Activated naive CD4-positive, alpha-beta T cell treated with anti-CD3 and anti-CD28 coated beads, Interleukin-2, amount 50 U/mL, for 72 hours (primary cell): ENCODE measurements at regions not wholly inside any gene's neighbourhood (a gene's known extent, or its start where the extent isn't known, plus 50 kb on each side); places are given as distances from the start of the nearest gene placed in this dataset.

Experiments
- ATAC-seq, 2 donors: fragments of 150-1000 bp; cut with Tn5 transposase; 2 replicates each; pipeline ENCODE4 v1.10.0; 2021; ENCODE audit warnings: mild to moderate bottlenecking in 2 of 2, moderate library complexity in 2 of 2
- DNase-seq, 2 donors: peaks; one replicate each; pipeline ENCODE4 v3.0.0; 2021 to 2022; ENCODE audit warnings: low spot score in 2 of 2
- H3K27ac Mint-ChIP-seq, 2 donors: one replicate each; pipeline ENCODE4 v1.8.0; 2022; ENCODE audit warnings: mild to moderate bottlenecking in 2 of 2, mixed read lengths in 2 of 2
- H3K36me3 Mint-ChIP-seq, 2 donors: one replicate each; pipeline ENCODE4 v1.8.0; 2022; ENCODE audit warnings: mixed read lengths in 2 of 2
- H3K9me3 Mint-ChIP-seq, 2 donors: one replicate each; pipeline ENCODE4 v1.8.0; 2022; ENCODE audit warnings: mixed read lengths in 2 of 2

DNA sequence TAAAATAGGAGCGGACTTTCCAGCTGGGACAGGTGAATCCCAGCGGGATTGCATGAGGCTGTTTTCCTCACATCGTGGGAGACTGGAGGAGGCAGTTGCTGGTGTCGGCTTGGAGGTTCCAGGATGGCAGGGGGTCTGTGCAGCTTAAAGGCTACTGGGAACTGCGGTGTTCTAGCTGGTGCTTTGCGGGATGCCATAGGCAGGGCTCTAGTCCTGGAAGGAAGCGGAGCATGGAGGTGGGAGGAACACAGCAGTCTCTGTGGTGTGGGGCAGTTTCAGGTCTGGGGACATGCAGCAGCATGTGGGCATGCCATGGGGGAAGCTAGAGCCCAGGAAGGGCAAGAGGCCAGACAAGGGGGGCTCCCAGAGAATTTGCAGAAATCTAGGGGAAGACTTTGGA, 141.5 kb downstream of the NSG2 start:
- no peaks in the 10 kb centered on the region for H3K9me3 Mint-ChIP-seq
- H3K36me3 Mint-ChIP-seq = no peaks in the 10 kb centered on the region
- DNase-seq = no peak
- no peak for ATAC-seq
- no peak overlapping the region for H3K27ac Mint-ChIP-seq

DNA sequence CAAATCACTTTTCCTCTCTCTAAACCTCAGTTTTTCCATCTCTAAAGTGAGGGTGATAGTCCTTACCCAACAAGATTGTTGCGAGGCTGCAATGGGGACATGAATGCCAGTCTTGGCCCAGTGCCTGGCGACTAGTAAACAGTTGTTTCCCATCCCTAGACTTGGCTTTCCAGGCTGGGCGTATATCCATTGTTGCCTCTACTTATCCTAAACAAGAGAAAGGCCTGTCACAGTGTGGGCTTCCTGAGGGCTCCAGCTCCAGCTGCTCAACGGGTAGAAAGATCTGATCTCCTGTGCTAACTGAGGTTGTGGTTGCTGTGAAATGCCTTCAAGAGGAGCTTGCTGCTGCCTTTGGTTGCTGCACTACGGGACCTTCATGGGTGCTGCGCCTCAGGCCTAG, 142.0 kb downstream of the NSG2 start:
- no peak for DNase-seq
- H3K27ac Mint-ChIP-seq = no peak overlapping the region
- no peaks in the 10 kb centered on the region for H3K9me3 Mint-ChIP-seq
- H3K36me3 Mint-ChIP-seq = no peaks in the 10 kb centered on the region
- ATAC-seq = no peak

DNA sequence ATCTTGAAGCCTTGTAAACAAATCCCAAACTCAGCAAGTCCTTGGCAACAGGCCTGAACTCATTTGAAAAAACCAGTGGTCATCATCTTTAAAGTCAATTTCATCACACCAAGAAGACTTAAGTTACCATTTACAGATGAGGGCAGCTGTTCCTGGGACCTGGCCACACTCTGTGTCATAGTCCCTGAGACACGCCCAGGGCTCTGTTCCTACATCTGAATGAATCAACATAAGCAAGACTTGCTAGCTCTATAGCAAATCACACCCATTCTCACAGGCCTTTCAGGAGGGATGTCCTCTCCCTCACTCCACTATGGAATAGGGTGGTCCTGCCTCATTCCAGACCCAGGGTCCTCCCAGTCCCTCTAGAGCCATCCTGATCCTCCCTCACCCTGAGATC, 142.8 kb downstream of the NSG2 start:
- no peak for ATAC-seq
- Mint-ChIP-seq H3K9me3 (no peaks in the 10 kb centered on the region), H3K36me3 (no peaks in the 10 kb centered on the region), H3K27ac (no peak overlapping the region)
- no peak for DNase-seq

- Mint-ChIP-seq H3K27ac (no peak overlapping the region), H3K36me3 (no peaks in the 10 kb centered on the region)
These were observed 144.4 kb downstream of the NSG2 start for GRCh38 chr5:174189654-174190541.

DNA sequence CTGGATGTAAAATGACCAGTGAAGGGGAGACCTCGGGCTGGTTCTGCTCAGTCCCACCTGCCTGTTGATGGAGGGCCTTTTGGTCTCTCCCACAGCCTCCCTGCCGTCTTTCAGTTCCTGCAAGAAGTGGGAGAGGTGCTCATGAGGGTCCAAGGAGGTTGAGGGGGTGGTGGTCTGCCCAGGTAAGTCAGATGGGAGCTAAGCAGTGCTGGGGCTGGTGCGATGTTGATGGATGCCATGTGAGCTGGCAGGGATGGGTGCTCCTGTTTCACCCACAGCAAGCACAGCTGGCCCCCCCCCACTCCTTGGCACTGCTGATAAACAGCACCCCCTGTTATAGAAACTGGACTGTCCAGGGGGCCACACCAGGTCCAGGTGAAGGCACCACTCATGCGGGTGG, 145.6 kb downstream of the NSG2 start:
- DNase-seq (no peak), ATAC-seq (no peak)
- no peak overlapping the region for H3K27ac Mint-ChIP-seq
- H3K36me3 Mint-ChIP-seq = no peaks in the 10 kb centered on the region
- H3K9me3 Mint-ChIP-seq = no peaks in the 10 kb centered on the region

More at GRCh38 chr5:174189654-174190541, 144.4 kb downstream of the NSG2 start:
- H3K9me3 Mint-ChIP-seq = no peaks in the 10 kb centered on the region
- DNase-seq (no peak), ATAC-seq (no peak)

- Mint-ChIP-seq H3K9me3 (no peaks in the 10 kb centered on the region), H3K27ac (no peak overlapping the region), H3K36me3 (no peaks in the 10 kb centered on the region)
- DNase-seq (no peak), ATAC-seq (no peak)
These were observed 146.5 kb downstream of the NSG2 start for GRCh38 chr5:174191850-174192655.

DNA sequence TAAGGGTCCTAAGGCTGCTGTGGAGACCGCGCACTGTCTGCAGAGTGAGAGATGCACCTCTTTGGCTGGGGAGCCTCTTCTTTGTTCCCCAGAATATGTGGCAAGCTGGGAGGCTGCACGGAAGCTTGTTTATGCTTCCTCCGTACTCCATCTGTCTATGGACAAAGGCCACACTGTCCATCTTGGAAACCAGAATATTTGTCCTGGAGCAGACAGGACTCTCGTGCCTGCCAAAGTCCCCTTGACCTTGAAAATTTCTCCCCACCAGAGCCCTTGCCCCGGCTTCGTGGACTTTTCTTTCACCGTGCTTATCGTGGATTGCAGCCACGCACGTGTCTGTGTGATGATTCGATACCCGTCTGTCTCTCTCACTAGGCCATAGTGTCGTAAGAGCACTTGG, 147.4 kb downstream of the NSG2 start:
- no peak for DNase-seq
- no peak for ATAC-seq
- Mint-ChIP-seq H3K36me3 (no peaks in the 10 kb centered on the region), H3K27ac (no peak overlapping the region), H3K9me3 (no peaks in the 10 kb centered on the region)

GRCh38 chr5:174195517-174195916, 150.0 kb downstream of the NSG2 start:
- DNase-seq (no peak), ATAC-seq (no peak)
- Mint-ChIP-seq H3K36me3 (no peaks in the 10 kb centered on the region), H3K27ac (no peak overlapping the region), H3K9me3 (no peaks in the 10 kb centered on the region)

GRCh38 chr5:174197929-174198328, 152.4 kb downstream of the NSG2 start:
- no peak for DNase-seq
- H3K36me3 Mint-ChIP-seq = no peaks in the 10 kb centered on the region
- no peak overlapping the region for H3K27ac Mint-ChIP-seq
- peaks cover 0 to 7% of the 10 kb centered on the region in 2 donors for H3K9me3 Mint-ChIP-seq
- ATAC-seq = no peak

- DNase-seq (no peak), ATAC-seq (no peak)
- H3K36me3 Mint-ChIP-seq = no peaks in the 10 kb centered on the region
These were observed 153.0 kb downstream of the NSG2 start for GRCh38 chr5:174198541-174198940.

DNA sequence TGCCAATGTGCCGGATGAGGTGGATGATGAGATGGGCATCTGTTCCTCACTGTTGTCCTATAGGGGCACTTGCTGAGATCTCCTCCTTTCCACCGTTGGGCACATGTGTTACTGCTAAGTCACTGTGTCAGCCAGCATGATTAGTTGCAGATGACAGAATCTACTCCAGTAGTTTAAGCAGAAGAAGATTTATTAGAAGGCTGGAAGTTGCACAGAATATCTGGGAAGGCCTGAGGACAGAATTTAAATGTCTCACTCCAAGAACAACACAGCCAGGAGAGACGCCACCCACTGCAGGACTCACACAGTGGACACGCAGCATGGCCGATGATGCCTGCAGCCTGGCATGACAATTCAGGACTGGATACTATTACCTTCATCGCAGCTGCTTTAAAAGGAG, 157.5 kb downstream of the NSG2 start:
- H3K36me3 Mint-ChIP-seq = no peaks in the 10 kb centered on the region
- H3K9me3 Mint-ChIP-seq = peaks cover 0 to 7% of the 10 kb centered on the region in 2 donors
- DNase-seq (no peak), ATAC-seq (no peak)
- H3K27ac Mint-ChIP-seq = no peak overlapping the region

More at GRCh38 chr5:174198541-174198940, 153.0 kb downstream of the NSG2 start:
- Mint-ChIP-seq H3K27ac (no peak overlapping the region), H3K9me3 (peaks cover 0 to 7% of the 10 kb centered on the region in 2 donors)

DNA sequence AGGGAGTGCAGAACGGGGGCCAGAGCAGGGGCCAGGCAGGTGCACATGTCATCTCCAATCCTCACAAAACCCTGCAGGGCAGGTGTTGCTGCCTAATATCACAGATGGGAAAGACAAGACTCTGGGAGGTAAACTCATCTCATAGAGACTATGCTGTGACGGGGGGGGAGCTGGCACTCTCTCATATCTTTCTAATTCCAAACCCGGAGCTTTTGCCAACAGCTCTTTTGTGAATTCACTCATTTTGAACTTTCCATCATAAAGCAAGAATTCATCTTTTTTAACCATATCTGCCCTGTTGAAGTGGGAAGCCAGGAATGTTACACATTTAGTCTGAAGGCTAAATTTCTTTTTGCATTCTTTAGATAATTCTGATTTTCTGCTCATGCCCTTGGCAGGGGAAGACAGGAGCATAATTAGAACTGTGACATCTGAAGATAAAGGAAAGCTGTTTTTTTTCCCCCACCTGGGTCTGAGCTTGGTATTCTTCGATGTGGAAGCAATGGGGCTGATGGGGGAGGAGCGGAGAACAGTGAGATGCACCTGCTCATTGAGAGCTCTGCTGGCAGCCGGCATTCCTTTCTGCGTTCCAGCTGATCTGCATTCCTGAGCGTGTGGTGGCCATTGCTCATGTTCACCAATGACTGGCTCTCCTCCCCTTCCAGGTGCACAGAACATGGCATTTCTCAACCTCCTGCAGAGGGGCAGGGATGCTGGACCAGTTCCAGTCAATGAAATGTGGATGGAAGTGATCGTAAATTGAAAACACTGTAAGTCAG, 159.2 kb downstream of the NSG2 start:
- H3K9me3 Mint-ChIP-seq = peaks cover 0 to 7% of the 10 kb centered on the region in 2 donors
- ATAC-seq (no peak), DNase-seq (no peak)
- no peak overlapping the region for H3K27ac Mint-ChIP-seq
- no peaks in the 10 kb centered on the region for H3K36me3 Mint-ChIP-seq

- no peak for ATAC-seq
- H3K36me3 Mint-ChIP-seq = no peaks in the 10 kb centered on the region
- peaks cover 0 to 7% of the 10 kb centered on the region in 2 donors for H3K9me3 Mint-ChIP-seq
These were observed 160.4 kb downstream of the NSG2 start for GRCh38 chr5:174205939-174206338.

GRCh38 chr5:174210596-174211276, 165.2 kb downstream of the NSG2 start:
- Mint-ChIP-seq H3K36me3 (no peaks in the 10 kb centered on the region), H3K27ac (no peak overlapping the region)
- no peak for ATAC-seq

More at GRCh38 chr5:174205939-174206338, 160.4 kb downstream of the NSG2 start:
- H3K27ac Mint-ChIP-seq = no peak overlapping the region
- DNase-seq = no peak

DNA sequence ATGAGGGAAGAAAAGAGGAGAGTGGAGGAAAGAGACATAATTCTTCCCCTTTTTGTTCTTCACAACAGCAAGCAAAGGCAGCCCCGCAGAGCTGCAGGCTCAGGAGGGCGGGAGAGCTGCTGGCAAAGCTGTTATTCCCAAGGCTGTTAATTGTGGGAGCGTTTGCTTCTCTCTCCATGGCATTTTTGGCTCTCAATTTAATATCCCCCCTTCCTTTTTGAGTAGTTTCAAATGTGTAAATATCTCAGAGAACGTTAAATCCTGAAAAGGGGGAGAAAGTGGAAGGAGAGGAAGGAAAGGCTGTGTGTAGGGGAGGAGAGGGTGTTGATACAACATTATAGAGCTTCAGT, 165.7 kb downstream of the NSG2 start:
- no peak for ATAC-seq
- Mint-ChIP-seq H3K36me3 (no peaks in the 10 kb centered on the region), H3K9me3 (no peaks in the 10 kb centered on the region), H3K27ac (no peak overlapping the region)
- DNase-seq = no peak

More at GRCh38 chr5:174210596-174211276, 165.2 kb downstream of the NSG2 start:
- DNase-seq = no peak
- no peaks in the 10 kb centered on the region for H3K9me3 Mint-ChIP-seq

GRCh38 chr5:174217527-174217926, 172.0 kb downstream of the NSG2 start:
- DNase-seq = no peak
- no peak for ATAC-seq
- no peaks in the 10 kb centered on the region for H3K36me3 Mint-ChIP-seq

More at GRCh38 chr5:174217527-174217926, 172.0 kb downstream of the NSG2 start:
- H3K27ac Mint-ChIP-seq = no peak overlapping the region
- no peaks in the 10 kb centered on the region for H3K9me3 Mint-ChIP-seq
